ENCODE measurements at regions not wholly inside any gene's neighbourhood (a gene's known extent, or its start where the extent isn't known, plus 50 kb on each side); places are given as distances from the start of the nearest gene placed in this dataset.
"Not testable (repeated sequence)": the region's sequence is repeated elsewhere in the genome, so short reads cannot be mapped to it uniquely, and the experiment has no call there.

GRCh38 chr6:102885165-102885564 lies 1491.7 kb downstream of the GRIK2 start:
- ATAC-seq (no peak), DNase-seq (no peak)
- Mint-ChIP-seq H3K4me3 (no peak overlapping the region), H3K4me1 (no peaks in the 10 kb centered on the region), H3K9me3 (no peaks in the 10 kb centered on the region), H3K27ac (no peak overlapping the region), H3K27me3 (no peaks in the 10 kb centered on the region)

- ATAC-seq (no peak), DNase-seq (no peak)
- no peaks in the 10 kb centered on the region for H3K27me3 Mint-ChIP-seq
- no peaks in the 10 kb centered on the region for H3K9me3 Mint-ChIP-seq
- no peaks in the 10 kb centered on the region for H3K4me1 Mint-ChIP-seq
- H3K27ac Mint-ChIP-seq: no peak overlapping the region
- H3K4me3 Mint-ChIP-seq: no peak overlapping the region
Observed at GRCh38 chr6:102853249-102853955, 1459.9 kb downstream of the GRIK2 start.

- Mint-ChIP-seq H3K27ac (no peak overlapping the region), H3K9me3 (peaks cover 0 to 5% of the 10 kb centered on the region in 2 donors), H3K4me3 (no peak overlapping the region), H3K4me1 (no peaks in the 10 kb centered on the region), H3K27me3 (no peaks in the 10 kb centered on the region)
- no peak for DNase-seq
- no peak for ATAC-seq
Observed at GRCh38 chr6:102848796-102849195, 1455.3 kb downstream of the GRIK2 start.

- Mint-ChIP-seq H3K4me1 (no peaks in the 10 kb centered on the region), H3K27me3 (no peaks in the 10 kb centered on the region)
- no peak for DNase-seq
Observed at GRCh38 chr6:102848210-102848609, 1454.7 kb downstream of the GRIK2 start.

GRCh38 chr6:102841060-102841459 lies 1447.6 kb downstream of the GRIK2 start:
- no peak for DNase-seq
- no peak overlapping the region for H3K4me3 Mint-ChIP-seq
- H3K27ac Mint-ChIP-seq: no peak overlapping the region
- H3K27me3 Mint-ChIP-seq: no peaks in the 10 kb centered on the region
- peaks cover 4 to 10% of the 10 kb centered on the region in 2 donors for H3K9me3 Mint-ChIP-seq
- H3K4me1 Mint-ChIP-seq: no peaks in the 10 kb centered on the region
- ATAC-seq: no peak

More at GRCh38 chr6:102848210-102848609, 1454.7 kb downstream of the GRIK2 start:
- Mint-ChIP-seq H3K4me3 (no peak overlapping the region), H3K27ac (no peak overlapping the region), H3K9me3 (peaks cover 0 to 5% of the 10 kb centered on the region in 2 donors)
- ATAC-seq: no peak

GRCh38 chr6:102832021-102832420 lies 1438.5 kb downstream of the GRIK2 start:
- H3K4me1 Mint-ChIP-seq: no peaks in the 10 kb centered on the region
- no peak for ATAC-seq

GRCh38 chr6:102820098-102820497 lies 1426.6 kb downstream of the GRIK2 start:
- peaks cover 0 to 7% of the 10 kb centered on the region in 2 donors for H3K9me3 Mint-ChIP-seq
- no peaks in the 10 kb centered on the region for H3K4me1 Mint-ChIP-seq
- H3K27ac Mint-ChIP-seq: no peak overlapping the region
- ATAC-seq (no peak), DNase-seq (no peak)
- H3K27me3 Mint-ChIP-seq: no peaks in the 10 kb centered on the region
- no peak overlapping the region for H3K4me3 Mint-ChIP-seq

More at GRCh38 chr6:102832021-102832420, 1438.5 kb downstream of the GRIK2 start:
- Mint-ChIP-seq H3K4me3 (no peak overlapping the region), H3K27ac (no peak overlapping the region), H3K9me3 (peaks cover 0 to 4% of the 10 kb centered on the region in 2 donors), H3K27me3 (no peaks in the 10 kb centered on the region)
- DNase-seq: no peak

GRCh38 chr6:102815207-102815606 lies 1421.7 kb downstream of the GRIK2 start:
- no peaks in the 10 kb centered on the region for H3K27me3 Mint-ChIP-seq
- H3K4me3 Mint-ChIP-seq: no peak overlapping the region
- DNase-seq: no peak
- no peak for ATAC-seq
- no peaks in the 10 kb centered on the region for H3K4me1 Mint-ChIP-seq
- no peak overlapping the region for H3K27ac Mint-ChIP-seq
- H3K9me3 Mint-ChIP-seq: peaks cover 0 to 12% of the 10 kb centered on the region in 2 donors

GRCh38 chr6:102813489-102814275 lies 1420.2 kb downstream of the GRIK2 start:
- ATAC-seq: no peak
- no peaks in the 10 kb centered on the region for H3K27me3 Mint-ChIP-seq

GRCh38 chr6:102812242-102812641 lies 1418.7 kb downstream of the GRIK2 start:
- H3K27me3 Mint-ChIP-seq: no peaks in the 10 kb centered on the region
- no peaks in the 10 kb centered on the region for H3K4me1 Mint-ChIP-seq
- ATAC-seq (no peak), DNase-seq (no peak)
- H3K9me3 Mint-ChIP-seq: peaks cover 5 to 12% of the 10 kb centered on the region in 2 donors
- H3K27ac Mint-ChIP-seq: no peak overlapping the region
- no peak overlapping the region for H3K4me3 Mint-ChIP-seq

More at GRCh38 chr6:102813489-102814275, 1420.2 kb downstream of the GRIK2 start:
- H3K4me1 Mint-ChIP-seq: no peaks in the 10 kb centered on the region
- DNase-seq: no peak
- H3K4me3 Mint-ChIP-seq: no peak overlapping the region
- no peak overlapping the region for H3K27ac Mint-ChIP-seq
- peaks cover 0 to 12% of the 10 kb centered on the region in 2 donors for H3K9me3 Mint-ChIP-seq

GRCh38 chr6:102808944-102809505 lies 1415.5 kb downstream of the GRIK2 start:
- not testable (repeated sequence) for DNase-seq, H3K4me1 Mint-ChIP-seq, ATAC-seq, H3K27ac Mint-ChIP-seq, H3K4me3 Mint-ChIP-seq, H3K27me3 Mint-ChIP-seq
- peaks cover 5 to 16% of the 10 kb centered on the region in 2 donors for H3K9me3 Mint-ChIP-seq

GRCh38 chr6:102799051-102799450 lies 1405.5 kb downstream of the GRIK2 start:
- ATAC-seq (no peak), DNase-seq (no peak)
- H3K9me3 Mint-ChIP-seq: peaks cover 0 to 9% of the 10 kb centered on the region in 2 donors
- no peaks in the 10 kb centered on the region for H3K4me1 Mint-ChIP-seq
- H3K4me3 Mint-ChIP-seq: no peak overlapping the region
- H3K27ac Mint-ChIP-seq: no peak overlapping the region
- no peaks in the 10 kb centered on the region for H3K27me3 Mint-ChIP-seq

GRCh38 chr6:102798636-102799035 lies 1405.1 kb downstream of the GRIK2 start:
- ATAC-seq (no peak), DNase-seq (no peak)
- no peak overlapping the region for H3K4me3 Mint-ChIP-seq
- H3K27me3 Mint-ChIP-seq: no peaks in the 10 kb centered on the region
- no peak overlapping the region for H3K27ac Mint-ChIP-seq
- H3K4me1 Mint-ChIP-seq: no peaks in the 10 kb centered on the region
- peaks cover 0 to 9% of the 10 kb centered on the region in 2 donors for H3K9me3 Mint-ChIP-seq

GRCh38 chr6:102793752-102794151 lies 1400.2 kb downstream of the GRIK2 start:
- no peak overlapping the region for H3K4me3 Mint-ChIP-seq
- H3K4me1 Mint-ChIP-seq: no peaks in the 10 kb centered on the region
- no peak overlapping the region for H3K27ac Mint-ChIP-seq
- no peaks in the 10 kb centered on the region for H3K27me3 Mint-ChIP-seq
- ATAC-seq: no peak
- peaks cover 0 to 4% of the 10 kb centered on the region in 2 donors for H3K9me3 Mint-ChIP-seq
- no peak for DNase-seq

GRCh38 chr6:102774326-102774725 lies 1380.8 kb downstream of the GRIK2 start:
- no peaks in the 10 kb centered on the region for H3K4me1 Mint-ChIP-seq
- DNase-seq: no peak
- H3K9me3 Mint-ChIP-seq: peaks cover 7 to 10% of the 10 kb centered on the region in 2 donors
- H3K27ac Mint-ChIP-seq: no peak overlapping the region
- H3K4me3 Mint-ChIP-seq: no peak overlapping the region
- no peak for ATAC-seq
- no peaks in the 10 kb centered on the region for H3K27me3 Mint-ChIP-seq

GRCh38 chr6:102773636-102774035 lies 1380.1 kb downstream of the GRIK2 start:
- Mint-ChIP-seq H3K4me1 (no peaks in the 10 kb centered on the region), H3K27me3 (no peaks in the 10 kb centered on the region), H3K9me3 (peaks cover 11 to 13% of the 10 kb centered on the region in 2 donors), H3K27ac (no peak overlapping the region), H3K4me3 (no peak overlapping the region)
- DNase-seq (no peak), ATAC-seq (no peak)

Data from stimulated activated naive CD8-positive, alpha-beta T cell treated with anti-CD3 and anti-CD28 coated beads, Interleukin-15, amount 100 ng/mL, for 72 hours (primary cell).